Type B pancreatic cell (in vitro differentiated cells): ENCODE measurements at regions not wholly inside any gene's neighbourhood (a gene's known extent, or its start where the extent isn't known, plus 50 kb on each side); places are given as distances from the start of the nearest gene placed in this dataset.

Experiments used
- DNase-seq: peaks from one replicate; pipeline ENCODE4 v3.0.0; 2021; ENCODE audit warnings: mixed read lengths; ENCODE audit not compliant: unreplicated experiment; ENCODE audit errors: extremely low spot score
- H3K27ac Mint-ChIP-seq: 2 replicates; pipeline ENCODE4 v1.8.0; 2021; ENCODE audit warnings: mild to moderate bottlenecking, mixed read lengths
- H3K27me3 Mint-ChIP-seq: 2 replicates; pipeline ENCODE4 v1.8.0; 2021; ENCODE audit warnings: mixed read lengths
- H3K36me3 Mint-ChIP-seq: 2 replicates; pipeline ENCODE4 v1.8.0; 2021; ENCODE audit warnings: mixed read lengths
- H3K4me1 Mint-ChIP-seq: one replicate; pipeline ENCODE4 v1.8.0; 2021; ENCODE audit warnings: mixed read lengths; ENCODE audit not compliant: unreplicated experiment
- H3K4me3 Mint-ChIP-seq: 2 replicates; pipeline ENCODE4 v1.8.0; 2021; ENCODE audit warnings: mild to moderate bottlenecking, mixed read lengths
- H3K9me3 Mint-ChIP-seq: 2 replicates; pipeline ENCODE4 v1.8.0; 2021; ENCODE audit warnings: mixed read lengths
- TF ChIP-seq, protein P1 (sequence below): fragments of 200-600 bp; sonication (generic); conservative IDR thresholded peaks from 2 replicates; pipeline ENCODE4 v1.5.0; 2021; ENCODE audit warnings: antibody characterized with exemption, mild to moderate bottlenecking

DNA sequence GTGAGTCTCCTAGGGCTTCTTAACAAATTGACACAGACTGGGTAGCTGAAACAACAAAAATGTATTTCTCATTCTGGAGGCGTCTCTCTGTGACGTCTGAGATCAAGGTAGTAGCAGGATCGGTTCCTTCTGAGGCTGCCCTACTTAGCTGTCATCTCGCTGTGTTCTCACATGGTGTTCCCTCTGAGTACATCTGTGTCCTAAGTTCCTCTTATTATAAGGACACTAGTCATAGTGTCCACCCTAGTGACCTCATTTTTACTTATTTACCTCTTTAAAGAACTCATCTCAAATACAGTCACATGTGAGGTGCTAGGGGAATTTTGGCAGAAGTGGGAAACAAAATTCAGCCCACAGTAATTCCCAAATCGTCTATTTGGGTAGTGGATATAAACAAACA, 529.1 kb downstream of the NPIPA7 start:
- TF ChIP-seq, protein P1, sequence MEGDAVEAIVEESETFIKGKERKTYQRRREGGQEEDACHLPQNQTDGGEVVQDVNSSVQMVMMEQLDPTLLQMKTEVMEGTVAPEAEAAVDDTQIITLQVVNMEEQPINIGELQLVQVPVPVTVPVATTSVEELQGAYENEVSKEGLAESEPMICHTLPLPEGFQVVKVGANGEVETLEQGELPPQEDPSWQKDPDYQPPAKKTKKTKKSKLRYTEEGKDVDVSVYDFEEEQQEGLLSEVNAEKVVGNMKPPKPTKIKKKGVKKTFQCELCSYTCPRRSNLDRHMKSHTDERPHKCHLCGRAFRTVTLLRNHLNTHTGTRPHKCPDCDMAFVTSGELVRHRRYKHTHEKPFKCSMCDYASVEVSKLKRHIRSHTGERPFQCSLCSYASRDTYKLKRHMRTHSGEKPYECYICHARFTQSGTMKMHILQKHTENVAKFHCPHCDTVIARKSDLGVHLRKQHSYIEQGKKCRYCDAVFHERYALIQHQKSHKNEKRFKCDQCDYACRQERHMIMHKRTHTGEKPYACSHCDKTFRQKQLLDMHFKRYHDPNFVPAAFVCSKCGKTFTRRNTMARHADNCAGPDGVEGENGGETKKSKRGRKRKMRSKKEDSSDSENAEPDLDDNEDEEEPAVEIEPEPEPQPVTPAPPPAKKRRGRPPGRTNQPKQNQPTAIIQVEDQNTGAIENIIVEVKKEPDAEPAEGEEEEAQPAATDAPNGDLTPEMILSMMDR, result no peak
- Mint-ChIP-seq H3K9me3 (peaks cover 8% of the 10 kb centered on the region), H3K4me1 (no peaks in the 10 kb centered on the region), H3K4me3 (no peak overlapping the region), H3K36me3 (no peaks in the 10 kb centered on the region), H3K27ac (no peak overlapping the region), H3K27me3 (peaks cover 22% of the 10 kb centered on the region)
- no peak for DNase-seq

DNA sequence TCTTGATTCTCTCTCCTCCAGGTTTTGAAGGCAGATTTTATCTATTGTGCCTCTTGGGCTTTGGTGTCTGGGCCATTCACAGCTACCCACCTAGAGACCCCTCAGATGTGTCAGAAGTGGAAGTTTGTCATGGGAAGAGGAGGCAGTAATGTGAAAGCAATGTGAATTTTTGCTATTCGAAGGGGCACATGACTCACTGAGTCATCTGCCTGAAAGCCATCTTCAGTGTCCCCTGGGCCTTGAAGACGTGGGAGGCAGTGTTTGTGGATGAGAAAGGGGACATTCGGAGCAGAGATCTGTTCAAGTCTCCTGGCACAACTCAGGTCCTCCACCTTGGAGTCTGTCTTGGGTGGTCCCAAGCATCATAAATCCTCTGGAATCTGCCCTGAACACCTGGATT, 530.2 kb downstream of the NPIPA7 start:
- Mint-ChIP-seq H3K4me3 (no peak overlapping the region), H3K27me3 (peaks cover 28% of the 10 kb centered on the region), H3K4me1 (no peaks in the 10 kb centered on the region), H3K9me3 (peaks cover 8% of the 10 kb centered on the region), H3K27ac (no peak overlapping the region), H3K36me3 (no peaks in the 10 kb centered on the region)
- TF ChIP-seq, protein P1, result no peak
- DNase-seq, result no peak

DNA sequence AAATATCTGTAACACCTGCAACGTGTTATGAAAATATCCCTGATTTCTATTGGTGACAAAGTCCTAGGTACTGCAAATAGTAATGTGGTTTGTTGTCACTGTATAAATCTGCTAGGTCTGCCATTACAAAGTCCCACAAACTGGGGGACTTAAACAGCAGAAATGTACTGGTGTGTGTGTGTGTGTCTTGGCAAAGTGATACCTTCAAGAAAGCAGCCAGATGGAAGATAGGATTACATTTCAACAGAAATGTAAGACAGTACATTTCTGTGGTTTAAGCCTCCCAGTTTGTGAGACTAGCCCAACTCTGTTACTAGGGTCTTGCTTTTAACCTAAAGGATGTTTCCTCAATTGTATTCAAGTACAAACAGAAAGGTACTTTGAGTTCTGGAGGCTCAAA, 531.7 kb downstream of the NPIPA7 start:
- DNase-seq, result no peak
- peaks cover 8% of the 10 kb centered on the region for H3K9me3 Mint-ChIP-seq
- no peaks in the 10 kb centered on the region for H3K36me3 Mint-ChIP-seq
- no peak overlapping the region for H3K4me3 Mint-ChIP-seq
- H3K4me1 Mint-ChIP-seq, result no peaks in the 10 kb centered on the region
- TF ChIP-seq, protein P1, result no peak
- H3K27ac Mint-ChIP-seq, result no peak overlapping the region
- peaks cover 28% of the 10 kb centered on the region for H3K27me3 Mint-ChIP-seq

DNA sequence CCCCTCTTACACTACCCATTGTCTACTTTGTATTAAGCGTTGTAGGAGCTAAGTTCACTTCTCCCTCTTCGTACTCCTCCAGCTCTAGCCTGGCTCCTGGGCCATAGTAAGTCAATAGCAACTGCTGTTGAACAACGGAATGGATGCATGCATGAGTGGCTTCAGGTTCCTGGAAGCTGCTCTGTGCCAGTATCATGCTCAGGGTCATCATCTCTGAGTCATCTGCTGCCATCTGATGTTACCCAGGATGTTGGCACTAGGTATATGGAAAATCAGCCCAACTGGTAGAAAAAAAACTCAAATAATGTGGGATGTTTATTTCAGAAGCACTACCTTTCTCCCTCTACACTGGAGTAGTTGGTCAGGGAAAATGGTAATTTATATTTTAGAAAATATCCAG, 536.8 kb downstream of the NPIPA7 start:
- no peak overlapping the region for H3K4me3 Mint-ChIP-seq
- H3K27me3 Mint-ChIP-seq, result peaks cover 31% of the 10 kb centered on the region
- no peak for DNase-seq
- H3K9me3 Mint-ChIP-seq, result peaks cover 8% of the 10 kb centered on the region
- H3K27ac Mint-ChIP-seq, result no peak overlapping the region
- H3K4me1 Mint-ChIP-seq, result peaks cover 4% of the 10 kb centered on the region
- TF ChIP-seq, protein P1, result no peak
- no peaks in the 10 kb centered on the region for H3K36me3 Mint-ChIP-seq

- Mint-ChIP-seq H3K27ac (no peak overlapping the region), H3K4me1 (peaks cover 4% of the 10 kb centered on the region), H3K4me3 (no peak overlapping the region), H3K9me3 (peaks cover 4% of the 10 kb centered on the region), H3K27me3 (peaks cover 39% of the 10 kb centered on the region), H3K36me3 (no peaks in the 10 kb centered on the region)
- DNase-seq, result no peak
- TF ChIP-seq, protein P1, result no peak
These were observed 538.3 kb downstream of the NPIPA7 start for GRCh38 chr16:16917191-16917785.

GRCh38 chr16:16923479-16923878, 544.5 kb downstream of the NPIPA7 start:
- Mint-ChIP-seq H3K27me3 (peaks cover 27% of the 10 kb centered on the region), H3K4me1 (peaks cover 5% of the 10 kb centered on the region), H3K36me3 (no peaks in the 10 kb centered on the region), H3K9me3 (no peaks in the 10 kb centered on the region), H3K4me3 (no peak overlapping the region), H3K27ac (no peak overlapping the region)
- DNase-seq, result no peak
- TF ChIP-seq, protein P1, result no peak
